Pancreas (tissue), 10 donors: ENCODE measurements at regions not wholly inside any gene's neighbourhood (a gene's known extent, or its start where the extent isn't known, plus 50 kb on each side); places are given as distances from the start of the nearest gene placed in this dataset.

Experiments used
- ATAC-seq, 4 donors: fragments of 200-7000 bp; cut with Tn5 transposase; one replicate each; pipeline versions ENCODE4 v1.8.0 to v1.9.1; 2020; ENCODE audit warnings: mild to moderate bottlenecking in 4 of 4, moderate library complexity in 4 of 4
- DNase-seq, 6 donors: peaks; one replicate each; pipeline ENCODE4 v3.0.0-alpha.2; 2020
- FAIRE-seq: peaks from 2 replicates; lab custom pipeline; 2012; peaks lifted over from hg19 to GRCh38; lab: Jason Lieb, UNC
- H3K27ac ChIP-seq, 4 donors: fragments of 200-600 bp; sonication (generic); 1 replicate in 3 of 4; 2 replicates in 1 of 4; pipeline versions ENCODE4 v1.5.0 to v1.8.0; 2020
- H3K27me3 ChIP-seq, 4 donors: fragments of 200-600 bp; one replicate each; pipeline ENCODE4 v1.8.0; 2021
- H3K36me3 ChIP-seq, 3 donors: fragments of 200-600 bp; sonication (generic) in 1 of 3; one replicate each; pipeline versions ENCODE4 v1.5.0 to v1.8.0; 2020 to 2021
- H3K4me1 ChIP-seq, 3 donors: fragments of 200-600 bp; one replicate each; pipeline ENCODE4 v1.8.0; 2021
- H3K4me3 ChIP-seq, 4 donors: fragments of 200-600 bp; sonication (generic) in 2 of 4; one replicate each; pipeline versions ENCODE4 v1.5.0 to v1.8.0; 2020 to 2021
- H3K9me3 ChIP-seq, 4 donors: fragments of 200-600 bp; one replicate each; pipeline ENCODE4 v1.8.0; 2021
- CTCF ChIP-seq, 4 donors: fragments of 200-600 bp; sonication (generic) in 3 of 4; IDR thresholded peaks; one replicate each; pipeline versions ENCODE4 v1.5.0 to v1.8.0; 2021; ENCODE audit warnings: antibody characterized with exemption in 4 of 4
- WGBS, 2 donors: extraction: QIAGEN DNeasy Blood & Tissue Kit; methylation state at CpG; one replicate each; pipeline ENCODE4 v1.1.7; 2013; 5-methylcytosine and 5-hydroxymethylcytosine counted together
- intact Hi-C, 3 donors: fragments of 100-400 bp; cut with DNase I; formaldehyde crosslinking; loops; one replicate each; pipeline versions ENCODE4 v1.11.1 to v1.14.2; 2022
- donor health status: healthy with polysubstance abuse.
- donor health status: DM: no; HTN: no; CAD: no; lungs with moderate emphysema.
- donor health status: DM: no; HTN: no; CAD: no.
- donor health status: control.
- donor health status: control.
- donor health status: Bipolar disorder and iron deficiency.
- donor health status: DM: yes; HTN: yes; CAD: no.
- donor health status: DM: no; HTN: no; CAD: no.
- donor health status: DM: no; HTN: no; CAD: no.
- donor health status: DM: yes; HTN: yes; CAD: no.

- TF ChIP-seq CTCF (IDR thresholded peaks at IDR 0.05): no peak
- Histone ChIP-seq H3K27me3 (no peaks in the 10 kb centered on the region), H3K9me3 (no peaks in the 10 kb centered on the region), H3K4me3 (no peak overlapping the region), H3K4me1 (no peaks in the 10 kb centered on the region), H3K36me3 (no peaks in the 10 kb centered on the region), H3K27ac (no peak overlapping the region)
- no peak for DNase-seq
- no peak for ATAC-seq
- FAIRE-seq: no peak
- 67 to 72% methylated on average over 11 of the region's 11 CpGs for WGBS, 2 donors
- intact Hi-C loops: no loop called here
These were observed 527.9 kb downstream of the NPHP4 start for GRCh38 chr1:5464366-5464765.

- no peaks in the 10 kb centered on the region for H3K9me3 ChIP-seq
- DNase-seq (no peak), FAIRE-seq (no peak), ATAC-seq (no peak)
- H3K27me3 ChIP-seq: no peaks in the 10 kb centered on the region
- H3K4me1 ChIP-seq: no peaks in the 10 kb centered on the region
- no peaks in the 10 kb centered on the region for H3K36me3 ChIP-seq
- no peak for TF ChIP-seq CTCF (IDR thresholded peaks at IDR 0.05)
- no peak overlapping the region for H3K27ac ChIP-seq
- no peak overlapping the region for H3K4me3 ChIP-seq
- WGBS, 2 donors: 69 to 77% methylated on average over 5 of the region's 5 CpGs
- intact Hi-C loops: no loop called here
These were observed 531.3 kb downstream of the NPHP4 start for GRCh38 chr1:5460974-5461373.

- TF ChIP-seq CTCF (IDR thresholded peaks at IDR 0.05): no peak
- Histone ChIP-seq H3K27ac (peak overlapping the region in 3 of 4 donors; percentile 28 to 47 (median 36)), H3K36me3 (no peaks in the 10 kb centered on the region), H3K27me3 (no peaks in the 10 kb centered on the region), H3K9me3 (no peaks in the 10 kb centered on the region), H3K4me1 (no peaks in the 10 kb centered on the region), H3K4me3 (no peak overlapping the region)
- intact Hi-C loops: no loop called here
- WGBS, 2 donors: 49 to 50% methylated on average over 11 of the region's 11 CpGs
- FAIRE-seq (no peak), ATAC-seq (peak in 3 of 4 donors; percentile 26 to 70 (median 69)), DNase-seq (peak in 2 of 6 donors; percentile 25 to 50)
These were observed 532.2 kb downstream of the NPHP4 start for GRCh38 chr1:5459839-5460610.

- FAIRE-seq: no peak
- 65 to 74% methylated on average over 5 of the region's 5 CpGs for WGBS, 2 donors
- Histone ChIP-seq H3K36me3 (no peaks in the 10 kb centered on the region), H3K4me1 (no peaks in the 10 kb centered on the region), H3K27me3 (no peaks in the 10 kb centered on the region), H3K9me3 (no peaks in the 10 kb centered on the region), H3K27ac (no peak overlapping the region), H3K4me3 (no peak overlapping the region)
- ATAC-seq: no peak
- DNase-seq: no peak
- TF ChIP-seq CTCF (IDR thresholded peaks at IDR 0.05): no peak
- intact Hi-C loops: no loop called here
These were observed 534.0 kb downstream of the NPHP4 start for GRCh38 chr1:5458248-5458647.
